ENCODE measurements at regions not wholly inside any gene's neighbourhood (a gene's known extent, or its start where the extent isn't known, plus 50 kb on each side); places are given as distances from the start of the nearest gene placed in this dataset.
"Not testable (repeated sequence)": the region's sequence is repeated elsewhere in the genome, so short reads cannot be mapped to it uniquely, and the experiment has no call there.

- no peak for DNase-seq (ENCODE audit: low read depth)
These were observed 898.8 kb downstream of the ANKRD7 start for GRCh38 chr7:119123326-119123725.

DNA sequence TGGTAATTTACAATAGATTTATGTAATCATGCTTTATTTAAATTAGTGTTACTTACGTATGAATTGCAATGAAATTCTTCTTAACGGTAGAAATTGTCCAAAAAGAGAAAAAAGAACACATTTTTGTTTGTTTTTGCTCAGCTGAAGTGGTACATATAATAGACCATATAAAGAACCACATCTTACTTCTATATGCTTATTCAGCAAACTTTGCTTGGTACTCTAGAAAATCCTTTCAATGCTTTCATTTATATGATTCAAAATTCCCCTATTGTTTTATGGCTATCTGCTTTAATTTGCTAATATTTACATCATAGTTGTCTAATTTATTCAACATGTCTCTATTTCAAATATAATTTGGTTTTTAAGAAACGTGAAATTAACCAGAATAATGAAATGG, 903.2 kb downstream of the ANKRD7 start:
- no peak for DNase-seq (ENCODE audit: low read depth)

GRCh38 chr7:119132436-119132835, 907.9 kb downstream of the ANKRD7 start:
- DNase-seq (ENCODE audit: low read depth): no peak

DNA sequence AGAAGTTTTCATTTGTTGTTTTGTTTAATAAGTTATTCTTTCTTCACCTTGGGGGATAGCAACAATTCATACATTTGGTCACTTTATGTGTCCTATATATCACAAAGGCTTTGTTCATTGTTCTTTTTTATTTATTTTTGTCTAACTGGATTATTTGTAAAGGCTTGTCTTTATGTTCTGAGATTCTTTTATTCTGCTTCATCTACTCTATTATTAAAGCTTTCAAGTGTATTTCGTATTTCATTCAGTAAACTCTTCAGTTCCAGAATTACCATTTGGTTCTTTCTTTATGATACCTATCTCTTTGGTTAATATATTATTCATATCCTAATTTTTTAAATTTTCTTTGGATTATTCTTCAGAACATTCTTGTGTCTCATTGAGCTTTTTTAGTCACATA, 942.9 kb downstream of the ANKRD7 start:
- DNase-seq (ENCODE audit: low read depth): no peak

DNA sequence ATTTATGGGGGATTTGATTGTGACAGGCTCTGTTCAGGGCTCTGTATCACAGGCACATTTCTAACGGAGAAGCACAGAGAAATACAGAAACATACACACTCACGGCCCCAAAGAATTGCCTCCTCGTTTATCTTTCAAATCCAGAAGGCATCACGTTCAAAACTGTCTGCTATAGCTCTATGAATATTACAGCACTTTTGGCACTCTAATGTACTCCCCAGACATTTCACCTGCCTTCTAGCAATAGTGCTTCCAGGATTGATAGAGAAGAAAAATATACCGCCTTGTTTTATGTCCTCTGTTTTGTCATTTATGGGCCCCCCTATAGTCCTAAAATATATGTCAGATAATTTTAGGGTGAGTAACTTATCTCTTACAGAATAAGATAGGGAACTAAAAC, 947.5 kb downstream of the ANKRD7 start:
- DNase-seq (ENCODE audit: low read depth): no peak

- peak; percentile 32 for DNase-seq (ENCODE audit: low read depth)
These were observed 951.6 kb downstream of the ANKRD7 start for GRCh38 chr7:119175911-119176627.

GRCh38 chr7:119177863-119178262, 953.4 kb downstream of the ANKRD7 start:
- no peak for DNase-seq (ENCODE audit: low read depth)

- DNase-seq (ENCODE audit: low read depth): no peak
These were observed 959.8 kb downstream of the ANKRD7 start for GRCh38 chr7:119184124-119184788.

DNA sequence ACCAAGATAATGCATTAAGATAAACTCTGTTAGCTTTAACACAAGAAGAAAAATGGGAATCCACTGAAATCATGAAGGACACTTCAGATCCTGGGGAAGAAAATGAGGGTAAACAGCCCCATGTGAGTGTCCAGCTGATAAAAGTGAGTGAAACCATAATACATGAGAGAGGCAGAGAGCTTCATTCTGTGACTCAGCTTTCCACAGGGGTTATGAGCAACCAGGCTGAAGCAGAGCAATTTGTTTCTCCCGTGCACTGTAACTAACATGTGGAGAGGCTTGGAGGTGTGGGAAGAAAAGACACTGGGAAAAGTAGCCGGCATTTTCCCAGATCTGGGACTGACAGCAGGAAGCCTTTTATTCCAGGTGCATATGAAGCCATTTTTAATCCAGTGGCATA, 971.7 kb downstream of the ANKRD7 start:
- DNase-seq (ENCODE audit: low read depth): no peak

DNA sequence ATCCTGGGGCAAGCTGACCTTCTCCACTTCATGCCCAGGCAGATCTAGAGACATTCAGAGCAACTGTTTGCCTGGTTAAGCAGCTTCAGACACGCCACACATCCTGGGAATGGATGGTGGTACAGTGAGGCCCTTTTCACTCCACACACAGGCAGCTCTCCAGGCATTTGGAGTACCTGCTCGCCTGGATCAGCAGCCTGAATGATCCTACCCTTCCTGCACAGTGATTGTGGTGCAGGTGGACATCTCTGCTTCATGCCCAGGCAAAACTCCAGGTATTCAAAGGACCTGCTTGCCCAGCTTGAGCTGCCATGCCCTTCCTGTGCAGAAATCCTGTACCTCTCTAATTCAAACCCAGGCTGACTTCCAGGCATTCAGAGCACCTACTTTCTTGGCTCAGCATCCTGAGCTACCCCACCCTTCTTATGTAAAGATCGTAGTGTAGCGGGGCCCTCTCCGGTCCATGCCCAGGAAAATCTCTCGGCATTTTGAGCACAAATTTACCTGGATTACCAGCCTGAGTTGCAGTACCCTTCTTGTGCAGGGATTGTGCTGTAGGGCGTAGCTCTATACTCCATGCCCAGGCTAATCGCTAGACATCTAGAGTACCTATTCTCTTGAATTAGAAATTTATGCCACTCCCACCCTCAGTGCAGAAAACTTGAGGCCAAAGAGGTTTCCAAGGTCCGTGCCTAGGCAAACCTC, 972.8 kb downstream of the ANKRD7 start:
- no peak for DNase-seq (ENCODE audit: low read depth)

DNA sequence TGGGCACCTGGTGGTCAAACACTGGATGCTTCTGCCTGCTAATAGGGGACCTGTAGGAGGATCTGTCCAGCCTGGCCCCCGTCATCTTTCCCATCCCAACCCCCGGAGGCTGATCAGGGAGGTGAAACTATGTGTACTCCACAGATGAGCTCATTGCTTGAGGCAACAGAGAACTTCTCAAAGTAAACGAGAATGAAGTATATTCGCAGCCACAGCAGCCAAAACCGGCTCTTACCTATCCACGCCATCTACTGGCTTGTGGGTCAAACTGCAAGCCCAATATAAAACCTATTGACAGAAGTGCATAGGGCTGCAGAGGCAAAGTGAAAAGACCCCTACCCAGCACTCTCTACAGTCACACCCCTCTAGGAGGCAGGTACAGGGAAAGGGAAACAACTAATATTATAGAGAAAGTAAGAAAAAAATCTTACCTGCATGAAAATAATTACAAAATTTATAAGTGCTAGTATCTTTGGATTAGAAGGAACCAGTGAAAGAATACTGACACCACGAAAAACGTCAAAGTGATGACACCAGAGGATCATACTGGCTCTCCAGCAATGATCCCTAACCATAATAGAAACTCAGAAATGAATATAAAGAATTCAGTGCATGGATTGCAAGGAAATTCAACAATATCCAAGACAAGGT, 973.5 kb downstream of the ANKRD7 start:
- no peak for DNase-seq (ENCODE audit: low read depth)

GRCh38 chr7:119219663-119220062, 995.2 kb downstream of the ANKRD7 start:
- DNase-seq (ENCODE audit: low read depth): no peak

DNA sequence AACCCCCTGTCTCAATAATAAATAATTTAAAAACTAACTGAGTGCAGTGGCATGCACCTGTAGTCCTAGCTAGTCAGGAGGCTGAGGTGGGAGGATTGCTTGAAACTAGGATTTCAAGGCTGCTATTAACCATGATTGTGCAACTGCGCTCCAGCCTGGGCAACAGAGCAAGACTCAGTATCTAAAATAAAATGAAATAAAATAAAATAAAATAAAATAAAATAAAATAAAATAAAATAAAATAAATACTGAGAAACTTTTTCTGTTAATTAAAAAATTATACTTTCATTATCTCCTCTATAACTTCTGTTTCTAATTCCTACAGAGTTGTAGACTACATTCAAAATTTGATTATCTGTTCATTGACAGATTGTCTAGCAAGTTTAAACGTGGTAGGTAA, 999.4 kb downstream of the ANKRD7 start:
- no peak for DNase-seq (ENCODE audit: low read depth)

GRCh38 chr7:119228482-119228881, 1004.0 kb downstream of the ANKRD7 start:
- peak; percentile 8 for DNase-seq (ENCODE audit: low read depth)

DNA sequence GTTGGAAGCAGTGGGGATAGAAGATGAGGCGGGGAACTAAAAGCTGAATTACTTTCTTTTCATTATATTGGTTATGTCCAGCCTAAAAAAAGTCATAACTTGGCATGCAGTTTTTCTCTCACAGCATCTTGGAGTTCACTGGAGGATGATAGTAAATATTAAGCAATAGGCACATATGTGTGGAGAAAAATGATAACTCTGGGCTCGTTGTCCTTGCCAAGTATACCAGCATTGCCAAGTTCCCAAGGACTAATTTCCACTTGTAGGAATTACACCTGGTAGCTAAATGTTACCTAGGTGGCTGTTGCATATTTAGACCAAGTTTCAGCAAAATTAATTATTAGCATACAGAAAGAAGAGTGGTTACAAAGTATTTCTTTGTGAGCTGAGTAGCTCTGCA, 1007.6 kb downstream of the ANKRD7 start:
- DNase-seq (ENCODE audit: low read depth): no peak

DNA sequence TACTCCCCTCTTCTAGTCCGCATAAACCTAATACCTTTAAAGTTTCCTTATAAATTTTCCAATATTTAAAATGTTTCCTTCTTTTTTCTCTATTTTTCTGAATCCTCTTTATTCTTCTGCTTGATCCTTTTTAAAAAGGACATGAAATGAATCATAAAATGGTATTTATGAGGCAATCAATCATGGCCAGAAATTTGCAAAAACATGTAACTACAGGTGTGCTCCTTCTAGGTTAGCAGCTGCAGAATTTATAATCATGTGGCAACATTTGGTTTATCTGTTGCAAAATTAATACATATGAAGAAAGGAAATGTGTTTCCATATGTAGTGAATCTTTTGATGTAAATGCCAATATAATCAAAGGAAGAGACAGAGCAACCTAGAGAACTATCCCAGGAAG, 1008.5 kb downstream of the ANKRD7 start:
- DNase-seq (ENCODE audit: low read depth): no peak

DNA sequence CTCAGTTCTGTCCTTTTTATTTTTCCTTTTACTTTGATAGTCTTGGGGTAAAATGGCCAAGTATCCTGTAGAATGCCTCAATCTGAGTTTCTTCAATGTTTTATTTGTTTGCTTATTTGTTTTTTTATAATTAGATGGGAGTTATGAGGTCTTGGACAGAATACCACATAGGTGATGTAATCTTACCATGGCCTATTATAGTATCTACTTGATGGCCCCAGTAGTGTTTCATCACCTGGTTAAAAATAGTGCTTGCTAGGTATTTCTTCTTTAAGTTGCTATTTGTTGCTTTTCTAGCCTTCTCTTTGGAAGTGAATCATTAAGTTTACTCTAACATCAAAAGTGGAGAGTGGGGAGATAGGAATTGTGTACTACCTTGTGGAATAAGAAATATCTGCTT, 1020.0 kb upstream of the KCND2 start:
- DNase-seq (ENCODE audit: low read depth): no peak

- DNase-seq (ENCODE audit: low read depth): no peak
These were observed 1018.2 kb upstream of the KCND2 start for GRCh38 chr7:119254742-119255141.

GRCh38 chr7:119256001-119256400, 1017.0 kb upstream of the KCND2 start:
- no peak for DNase-seq (ENCODE audit: low read depth)

- DNase-seq (ENCODE audit: low read depth): no peak
These were observed 1016.4 kb upstream of the KCND2 start for GRCh38 chr7:119256446-119257131.

DNA sequence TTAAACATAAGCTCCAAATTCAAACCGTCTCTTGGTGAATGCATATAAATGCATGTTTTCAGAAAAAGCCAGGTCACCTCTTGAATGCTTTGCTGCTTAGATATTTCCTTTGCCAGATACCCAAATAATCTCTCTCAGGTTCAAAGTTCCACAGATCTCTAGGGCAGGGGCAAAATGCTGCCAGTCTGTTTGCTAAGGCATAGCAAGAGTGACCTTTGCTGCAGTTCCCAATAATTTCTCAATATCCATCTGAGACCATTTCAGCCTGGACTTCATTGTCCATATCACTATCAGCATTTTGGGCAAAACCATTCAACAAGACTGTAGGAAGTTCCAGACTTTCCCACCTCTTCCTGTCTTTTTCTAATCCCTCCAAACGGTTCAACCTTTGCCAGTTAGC, 1006.2 kb upstream of the KCND2 start:
- DNase-seq (ENCODE audit: low read depth): not testable (repeated sequence)

GRCh38 chr7:119270045-119270464, 1002.9 kb upstream of the KCND2 start:
- peak; percentile 20 for DNase-seq (ENCODE audit: low read depth)
